ENCODE measurements at regions not wholly inside any gene's neighbourhood (a gene's known extent, or its start where the extent isn't known, plus 50 kb on each side); places are given as distances from the start of the nearest gene placed in this dataset.
"Not testable (repeated sequence)": the region's sequence is repeated elsewhere in the genome, so short reads cannot be mapped to it uniquely, and the experiment has no call there.

GRCh38 chr15:101953993-101954392, 142.0 kb downstream of the OR4F15 start:
- not testable (repeated sequence) for H3K4me3 ChIP-seq (ENCODE audit: low read length in 3 of 3); H3K27ac ChIP-seq (ENCODE audit: low read depth, low read length); H3K27me3 ChIP-seq (ENCODE audit: control insufficient read depth in 3 of 3, insufficient read depth in 3 of 3, low read length in 3 of 3); H3K9me3 ChIP-seq (ENCODE audit: control insufficient read depth in 3 of 3, low read length in 3 of 3); H3K4me1 ChIP-seq (ENCODE audit: control insufficient read depth in 3 of 3, insufficient read depth in 3 of 3, low read length in 3 of 3); H3K36me3 ChIP-seq (ENCODE audit: control insufficient read depth in 3 of 3, insufficient read depth in 3 of 3, low read length in 3 of 3); H3K9ac ChIP-seq (ENCODE audit: low read depth in 1 of 3, low read length in 3 of 3)

- H3K4me1 ChIP-seq (ENCODE audit: control insufficient read depth in 3 of 3, insufficient read depth in 3 of 3, low read length in 3 of 3); H3K9ac ChIP-seq (ENCODE audit: low read depth in 1 of 3, low read length in 3 of 3); H3K27me3 ChIP-seq (ENCODE audit: control insufficient read depth in 3 of 3, insufficient read depth in 3 of 3, low read length in 3 of 3); H3K4me3 ChIP-seq (ENCODE audit: low read length in 3 of 3); H3K27ac ChIP-seq (ENCODE audit: low read depth, low read length); H3K36me3 ChIP-seq (ENCODE audit: control insufficient read depth in 3 of 3, insufficient read depth in 3 of 3, low read length in 3 of 3); H3K9me3 ChIP-seq (ENCODE audit: control insufficient read depth in 3 of 3, low read length in 3 of 3): not testable (repeated sequence)
Observed at GRCh38 chr15:101955840-101956239, 143.8 kb downstream of the OR4F15 start.

GRCh38 chr15:101958656-101959055, 146.7 kb downstream of the OR4F15 start:
- not testable (repeated sequence) for H3K4me3 ChIP-seq (ENCODE audit: low read length in 3 of 3); H3K9me3 ChIP-seq (ENCODE audit: control insufficient read depth in 3 of 3, low read length in 3 of 3); H3K27me3 ChIP-seq (ENCODE audit: control insufficient read depth in 3 of 3, insufficient read depth in 3 of 3, low read length in 3 of 3); H3K4me1 ChIP-seq (ENCODE audit: control insufficient read depth in 3 of 3, insufficient read depth in 3 of 3, low read length in 3 of 3); H3K36me3 ChIP-seq (ENCODE audit: control insufficient read depth in 3 of 3, insufficient read depth in 3 of 3, low read length in 3 of 3); H3K27ac ChIP-seq (ENCODE audit: low read depth, low read length); H3K9ac ChIP-seq (ENCODE audit: low read depth in 1 of 3, low read length in 3 of 3)

- H3K27ac ChIP-seq (ENCODE audit: low read depth, low read length); H3K36me3 ChIP-seq (ENCODE audit: control insufficient read depth in 3 of 3, insufficient read depth in 3 of 3, low read length in 3 of 3); H3K27me3 ChIP-seq (ENCODE audit: control insufficient read depth in 3 of 3, insufficient read depth in 3 of 3, low read length in 3 of 3); H3K4me1 ChIP-seq (ENCODE audit: control insufficient read depth in 3 of 3, insufficient read depth in 3 of 3, low read length in 3 of 3); H3K9me3 ChIP-seq (ENCODE audit: control insufficient read depth in 3 of 3, low read length in 3 of 3); H3K9ac ChIP-seq (ENCODE audit: low read depth in 1 of 3, low read length in 3 of 3): not testable (repeated sequence)
- H3K4me3 ChIP-seq (ENCODE audit: low read length in 3 of 3): peak overlapping the region in 1 of 3 donors; percentile 43
Observed at GRCh38 chr15:101961263-101961662, 149.3 kb downstream of the OR4F15 start.

GRCh38 chr15:101961765-101962164, 149.8 kb downstream of the OR4F15 start:
- H3K4me3 ChIP-seq (ENCODE audit: low read length in 3 of 3); H3K9me3 ChIP-seq (ENCODE audit: control insufficient read depth in 3 of 3, low read length in 3 of 3); H3K4me1 ChIP-seq (ENCODE audit: control insufficient read depth in 3 of 3, insufficient read depth in 3 of 3, low read length in 3 of 3); H3K9ac ChIP-seq (ENCODE audit: low read depth in 1 of 3, low read length in 3 of 3); H3K27me3 ChIP-seq (ENCODE audit: control insufficient read depth in 3 of 3, insufficient read depth in 3 of 3, low read length in 3 of 3); H3K36me3 ChIP-seq (ENCODE audit: control insufficient read depth in 3 of 3, insufficient read depth in 3 of 3, low read length in 3 of 3); H3K27ac ChIP-seq (ENCODE audit: low read depth, low read length): not testable (repeated sequence)

- H3K4me1 ChIP-seq (ENCODE audit: control insufficient read depth in 3 of 3, insufficient read depth in 3 of 3, low read length in 3 of 3); H3K27ac ChIP-seq (ENCODE audit: low read depth, low read length): not testable (repeated sequence)
Observed at GRCh38 chr15:101963687-101964086, 151.7 kb downstream of the OR4F15 start.

GRCh38 chr15:101965353-101965752, 153.4 kb downstream of the OR4F15 start:
- not testable (repeated sequence) for H3K9ac ChIP-seq (ENCODE audit: low read depth in 1 of 3, low read length in 3 of 3); H3K27me3 ChIP-seq (ENCODE audit: control insufficient read depth in 3 of 3, insufficient read depth in 3 of 3, low read length in 3 of 3); H3K36me3 ChIP-seq (ENCODE audit: control insufficient read depth in 3 of 3, insufficient read depth in 3 of 3, low read length in 3 of 3); H3K4me3 ChIP-seq (ENCODE audit: low read length in 3 of 3); H3K4me1 ChIP-seq (ENCODE audit: control insufficient read depth in 3 of 3, insufficient read depth in 3 of 3, low read length in 3 of 3); H3K27ac ChIP-seq (ENCODE audit: low read depth, low read length); H3K9me3 ChIP-seq (ENCODE audit: control insufficient read depth in 3 of 3, low read length in 3 of 3)

More at GRCh38 chr15:101963687-101964086, 151.7 kb downstream of the OR4F15 start:
- not testable (repeated sequence) for H3K4me3 ChIP-seq (ENCODE audit: low read length in 3 of 3); H3K36me3 ChIP-seq (ENCODE audit: control insufficient read depth in 3 of 3, insufficient read depth in 3 of 3, low read length in 3 of 3); H3K27me3 ChIP-seq (ENCODE audit: control insufficient read depth in 3 of 3, insufficient read depth in 3 of 3, low read length in 3 of 3); H3K9me3 ChIP-seq (ENCODE audit: control insufficient read depth in 3 of 3, low read length in 3 of 3); H3K9ac ChIP-seq (ENCODE audit: low read depth in 1 of 3, low read length in 3 of 3)

- not testable (repeated sequence) for H3K36me3 ChIP-seq (ENCODE audit: control insufficient read depth in 3 of 3, insufficient read depth in 3 of 3, low read length in 3 of 3); H3K9me3 ChIP-seq (ENCODE audit: control insufficient read depth in 3 of 3, low read length in 3 of 3); H3K4me3 ChIP-seq (ENCODE audit: low read length in 3 of 3); H3K9ac ChIP-seq (ENCODE audit: low read depth in 1 of 3, low read length in 3 of 3); H3K27ac ChIP-seq (ENCODE audit: low read depth, low read length); H3K4me1 ChIP-seq (ENCODE audit: control insufficient read depth in 3 of 3, insufficient read depth in 3 of 3, low read length in 3 of 3); H3K27me3 ChIP-seq (ENCODE audit: control insufficient read depth in 3 of 3, insufficient read depth in 3 of 3, low read length in 3 of 3)
Observed at GRCh38 chr15:101965860-101966259, 153.9 kb downstream of the OR4F15 start.

GRCh38 chr15:101967364-101967763, 155.4 kb downstream of the OR4F15 start:
- not testable (repeated sequence) for H3K4me3 ChIP-seq (ENCODE audit: low read length in 3 of 3); H3K27me3 ChIP-seq (ENCODE audit: control insufficient read depth in 3 of 3, insufficient read depth in 3 of 3, low read length in 3 of 3); H3K4me1 ChIP-seq (ENCODE audit: control insufficient read depth in 3 of 3, insufficient read depth in 3 of 3, low read length in 3 of 3); H3K36me3 ChIP-seq (ENCODE audit: control insufficient read depth in 3 of 3, insufficient read depth in 3 of 3, low read length in 3 of 3); H3K9ac ChIP-seq (ENCODE audit: low read depth in 1 of 3, low read length in 3 of 3); H3K27ac ChIP-seq (ENCODE audit: low read depth, low read length); H3K9me3 ChIP-seq (ENCODE audit: control insufficient read depth in 3 of 3, low read length in 3 of 3)

GRCh38 chr15:101970605-101971004, 158.6 kb downstream of the OR4F15 start:
- H3K36me3 ChIP-seq (ENCODE audit: control insufficient read depth in 3 of 3, insufficient read depth in 3 of 3, low read length in 3 of 3); H3K27me3 ChIP-seq (ENCODE audit: control insufficient read depth in 3 of 3, insufficient read depth in 3 of 3, low read length in 3 of 3); H3K9ac ChIP-seq (ENCODE audit: low read depth in 1 of 3, low read length in 3 of 3); H3K27ac ChIP-seq (ENCODE audit: low read depth, low read length); H3K9me3 ChIP-seq (ENCODE audit: control insufficient read depth in 3 of 3, low read length in 3 of 3); H3K4me3 ChIP-seq (ENCODE audit: low read length in 3 of 3); H3K4me1 ChIP-seq (ENCODE audit: control insufficient read depth in 3 of 3, insufficient read depth in 3 of 3, low read length in 3 of 3): not testable (repeated sequence)

GRCh38 chr15:101977281-101977680, 165.3 kb downstream of the OR4F15 start:
- H3K4me3 ChIP-seq (ENCODE audit: low read length in 3 of 3); H3K27ac ChIP-seq (ENCODE audit: low read depth, low read length); H3K27me3 ChIP-seq (ENCODE audit: control insufficient read depth in 3 of 3, insufficient read depth in 3 of 3, low read length in 3 of 3); H3K4me1 ChIP-seq (ENCODE audit: control insufficient read depth in 3 of 3, insufficient read depth in 3 of 3, low read length in 3 of 3); H3K9me3 ChIP-seq (ENCODE audit: control insufficient read depth in 3 of 3, low read length in 3 of 3); H3K9ac ChIP-seq (ENCODE audit: low read depth in 1 of 3, low read length in 3 of 3); H3K36me3 ChIP-seq (ENCODE audit: control insufficient read depth in 3 of 3, insufficient read depth in 3 of 3, low read length in 3 of 3): not testable (repeated sequence)

Data from skeletal muscle tissue (tissue), 3 donors.